ENCODE measurements at regions not wholly inside any gene's neighbourhood (a gene's known extent, or its start where the extent isn't known, plus 50 kb on each side); places are given as distances from the start of the nearest gene placed in this dataset.
"Not testable (repeated sequence)": the region's sequence is repeated elsewhere in the genome, so short reads cannot be mapped to it uniquely, and the experiment has no call there.

GRCh38 chr17:77526259-77526711, 385.5 kb downstream of the SEC14L1 start:
- Mint-ChIP-seq H3K4me3 (no peak overlapping the region), H3K27me3 (peaks cover 26% of the 10 kb centered on the region), H3K4me1 (ENCODE audit: low read depth) (peaks cover 5% of the 10 kb centered on the region), H3K9me3 (no peaks in the 10 kb centered on the region), H3K27ac (no peak overlapping the region), H3K36me3 (ENCODE audit: low read depth) (no peaks in the 10 kb centered on the region)
- DNase-seq, result peak; percentile 27

- peaks cover 5% of the 10 kb centered on the region for H3K4me1 Mint-ChIP-seq (ENCODE audit: low read depth)
- no peaks in the 10 kb centered on the region for H3K9me3 Mint-ChIP-seq
- no peak overlapping the region for H3K27ac Mint-ChIP-seq
Measured at GRCh38 chr17:77526728-77527350, 386.1 kb downstream of the SEC14L1 start.

GRCh38 chr17:77527409-77527808, 386.6 kb downstream of the SEC14L1 start:
- Mint-ChIP-seq H3K4me3 (peak overlapping the region; percentile 40), H3K36me3 (ENCODE audit: low read depth) (no peaks in the 10 kb centered on the region), H3K4me1 (ENCODE audit: low read depth) (peaks cover 5% of the 10 kb centered on the region), H3K9me3 (no peaks in the 10 kb centered on the region), H3K27ac (no peak overlapping the region), H3K27me3 (peaks cover 26% of the 10 kb centered on the region)
- DNase-seq, result peak; percentile 17

More at GRCh38 chr17:77526728-77527350, 386.1 kb downstream of the SEC14L1 start:
- no peaks in the 10 kb centered on the region for H3K36me3 Mint-ChIP-seq (ENCODE audit: low read depth)
- H3K27me3 Mint-ChIP-seq, result peaks cover 26% of the 10 kb centered on the region
- peak; percentile 13 for DNase-seq
- no peak overlapping the region for H3K4me3 Mint-ChIP-seq

GRCh38 chr17:77527836-77528505, 387.2 kb downstream of the SEC14L1 start:
- Mint-ChIP-seq H3K4me1 (ENCODE audit: low read depth) (peaks cover 5% of the 10 kb centered on the region), H3K9me3 (no peaks in the 10 kb centered on the region), H3K4me3 (peak overlapping the region; percentile 66), H3K27me3 (peaks cover 26% of the 10 kb centered on the region), H3K36me3 (ENCODE audit: low read depth) (no peaks in the 10 kb centered on the region), H3K27ac (no peak overlapping the region)
- DNase-seq, result peak; percentile 28

GRCh38 chr17:77528516-77529327, 388.0 kb downstream of the SEC14L1 start:
- Mint-ChIP-seq H3K4me3 (peak overlapping the region; percentile 66), H3K27me3 (peaks cover 26% of the 10 kb centered on the region), H3K36me3 (ENCODE audit: low read depth) (no peaks in the 10 kb centered on the region), H3K4me1 (ENCODE audit: low read depth) (peaks cover 5% of the 10 kb centered on the region), H3K9me3 (no peaks in the 10 kb centered on the region), H3K27ac (no peak overlapping the region)
- peak; percentile 69 for DNase-seq

GRCh38 chr17:77529328-77529650, 388.5 kb downstream of the SEC14L1 start:
- Mint-ChIP-seq H3K27ac (no peak overlapping the region), H3K9me3 (no peaks in the 10 kb centered on the region), H3K36me3 (ENCODE audit: low read depth) (no peaks in the 10 kb centered on the region), H3K4me3 (peak overlapping the region; percentile 66), H3K4me1 (ENCODE audit: low read depth) (peaks cover 5% of the 10 kb centered on the region), H3K27me3 (peaks cover 26% of the 10 kb centered on the region)
- peak; percentile 35 for DNase-seq

- Mint-ChIP-seq H3K9me3 (no peaks in the 10 kb centered on the region), H3K27ac (no peak overlapping the region), H3K36me3 (ENCODE audit: low read depth) (no peaks in the 10 kb centered on the region), H3K27me3 (peaks cover 26% of the 10 kb centered on the region), H3K4me1 (ENCODE audit: low read depth) (peaks cover 8% of the 10 kb centered on the region), H3K4me3 (no peak overlapping the region)
- DNase-seq, result peak; percentile 17
Measured at GRCh38 chr17:77530591-77530990, 389.8 kb downstream of the SEC14L1 start.

GRCh38 chr17:77531002-77531401, 390.2 kb downstream of the SEC14L1 start:
- no peak overlapping the region for H3K4me3 Mint-ChIP-seq
- no peak for DNase-seq
- peaks cover 12% of the 10 kb centered on the region for H3K4me1 Mint-ChIP-seq (ENCODE audit: low read depth)
- peaks cover 26% of the 10 kb centered on the region for H3K27me3 Mint-ChIP-seq
- no peak overlapping the region for H3K27ac Mint-ChIP-seq
- H3K9me3 Mint-ChIP-seq, result no peaks in the 10 kb centered on the region
- no peaks in the 10 kb centered on the region for H3K36me3 Mint-ChIP-seq (ENCODE audit: low read depth)

GRCh38 chr17:77531641-77532040, 390.9 kb downstream of the SEC14L1 start:
- H3K9me3 Mint-ChIP-seq, result no peaks in the 10 kb centered on the region
- peaks cover 24% of the 10 kb centered on the region for H3K27me3 Mint-ChIP-seq

GRCh38 chr17:77533697-77534096, 392.9 kb downstream of the SEC14L1 start:
- peak; percentile 8 for DNase-seq
- not testable (repeated sequence) for H3K27ac Mint-ChIP-seq; H3K9me3 Mint-ChIP-seq; H3K36me3 Mint-ChIP-seq (ENCODE audit: low read depth); H3K27me3 Mint-ChIP-seq; H3K4me3 Mint-ChIP-seq
- H3K4me1 Mint-ChIP-seq (ENCODE audit: low read depth), result peaks cover 10% of the 10 kb centered on the region

More at GRCh38 chr17:77531641-77532040, 390.9 kb downstream of the SEC14L1 start:
- no peaks in the 10 kb centered on the region for H3K36me3 Mint-ChIP-seq (ENCODE audit: low read depth)
- H3K27ac Mint-ChIP-seq, result no peak overlapping the region
- no peak overlapping the region for H3K4me3 Mint-ChIP-seq
- peaks cover 13% of the 10 kb centered on the region for H3K4me1 Mint-ChIP-seq (ENCODE audit: low read depth)
- DNase-seq, result peak; percentile 13

- H3K9me3 Mint-ChIP-seq, result no peaks in the 10 kb centered on the region
- H3K27ac Mint-ChIP-seq, result no peak overlapping the region
- DNase-seq, result no peak
- no peak overlapping the region for H3K4me3 Mint-ChIP-seq
- H3K27me3 Mint-ChIP-seq, result peaks cover 7% of the 10 kb centered on the region
- H3K4me1 Mint-ChIP-seq (ENCODE audit: low read depth), result peaks cover 8% of the 10 kb centered on the region
- no peaks in the 10 kb centered on the region for H3K36me3 Mint-ChIP-seq (ENCODE audit: low read depth)
Measured at GRCh38 chr17:77534137-77534536, 393.4 kb downstream of the SEC14L1 start.

- Mint-ChIP-seq H3K9me3 (no peaks in the 10 kb centered on the region), H3K4me3 (no peak overlapping the region), H3K27ac (no peak overlapping the region), H3K4me1 (ENCODE audit: low read depth) (peaks cover 8% of the 10 kb centered on the region), H3K36me3 (ENCODE audit: low read depth) (no peaks in the 10 kb centered on the region), H3K27me3 (no peaks in the 10 kb centered on the region)
- no peak for DNase-seq
Measured at GRCh38 chr17:77535435-77535834, 394.7 kb downstream of the SEC14L1 start.

GRCh38 chr17:77535892-77536291, 395.1 kb downstream of the SEC14L1 start:
- Mint-ChIP-seq H3K4me3 (no peak overlapping the region), H3K27ac (no peak overlapping the region), H3K9me3 (no peaks in the 10 kb centered on the region), H3K4me1 (ENCODE audit: low read depth) (peaks cover 8% of the 10 kb centered on the region), H3K36me3 (ENCODE audit: low read depth) (no peaks in the 10 kb centered on the region), H3K27me3 (no peaks in the 10 kb centered on the region)
- DNase-seq, result no peak

- DNase-seq, result no peak
- no peaks in the 10 kb centered on the region for H3K36me3 Mint-ChIP-seq (ENCODE audit: low read depth)
- peaks cover 3% of the 10 kb centered on the region for H3K27me3 Mint-ChIP-seq
- peaks cover 8% of the 10 kb centered on the region for H3K4me1 Mint-ChIP-seq (ENCODE audit: low read depth)
- H3K9me3 Mint-ChIP-seq, result no peaks in the 10 kb centered on the region
- no peak overlapping the region for H3K4me3 Mint-ChIP-seq
- no peak overlapping the region for H3K27ac Mint-ChIP-seq
Measured at GRCh38 chr17:77537566-77537965, 396.8 kb downstream of the SEC14L1 start.

GRCh38 chr17:77540531-77540930, 399.8 kb downstream of the SEC14L1 start:
- DNase-seq, result no peak
- Mint-ChIP-seq H3K4me3 (no peak overlapping the region), H3K27ac (no peak overlapping the region), H3K4me1 (ENCODE audit: low read depth) (peaks cover 6% of the 10 kb centered on the region), H3K27me3 (peaks cover 3% of the 10 kb centered on the region), H3K9me3 (no peaks in the 10 kb centered on the region), H3K36me3 (ENCODE audit: low read depth) (no peaks in the 10 kb centered on the region)

Data from activated T-cell treated with anti-CD3 and anti-CD28 coated beads, Interleukin-2, amount 50 U/mL, for 24 hours (primary cell).